ENCODE measurements at regions not wholly inside any gene's neighbourhood (a gene's known extent, or its start where the extent isn't known, plus 50 kb on each side); places are given as distances from the start of the nearest gene placed in this dataset.

- intact Hi-C loops (cut with DNase I; ENCODE audit: low total_unique reads), result no loop called here
These were observed 52.3 kb upstream of the SEC11C start for GRCh38 chr18:59087391-59087790.

More at GRCh38 chr18:59087391-59087790, 52.3 kb upstream of the SEC11C start:
- Histone ChIP-seq H3K27ac (no peak overlapping the region), H3K27me3 (peaks cover 0 to 27% (median 0%) of the 10 kb centered on the region in 3 donors), H3K4me3 (no peak overlapping the region), H3K36me3 (no peaks in the 10 kb centered on the region), H3K4me1 (peaks cover 0 to 7% (median 0%) of the 10 kb centered on the region in 4 donors), H3K9me3 (no peaks in the 10 kb centered on the region)
- no peak for DNase-seq
- 70 to 82% (median 77%) methylated on average over 3 of the region's 3 CpGs for WGBS, 5 donors
- TF ChIP-seq POLR2A (IDR thresholded peaks at IDR 0.05), result no peak
- TF ChIP-seq CTCF (IDR thresholded peaks at IDR 0.05), result no peak
- TF ChIP-seq POLR2AphosphoS5 (IDR thresholded peaks at IDR 0.05), result no peak
- no peak for TF ChIP-seq EP300 (IDR thresholded peaks at IDR 0.05)

All from stomach (tissue), 8 donors.